GM12872 (cell line): ENCODE measurements at regions not wholly inside any gene's neighbourhood (a gene's known extent, or its start where the extent isn't known, plus 50 kb on each side); places are given as distances from the start of the nearest gene placed in this dataset.

Source experiments
- TF ChIP-seq, protein P1 (sequence below): IDR thresholded peaks from 3 replicates; pipeline ENCODE4 v1.5.1; 2011; ENCODE audit warnings: low read depth, mild to moderate bottlenecking, low read length, moderate library complexity; ENCODE audit not compliant: insufficient read depth

DNA sequence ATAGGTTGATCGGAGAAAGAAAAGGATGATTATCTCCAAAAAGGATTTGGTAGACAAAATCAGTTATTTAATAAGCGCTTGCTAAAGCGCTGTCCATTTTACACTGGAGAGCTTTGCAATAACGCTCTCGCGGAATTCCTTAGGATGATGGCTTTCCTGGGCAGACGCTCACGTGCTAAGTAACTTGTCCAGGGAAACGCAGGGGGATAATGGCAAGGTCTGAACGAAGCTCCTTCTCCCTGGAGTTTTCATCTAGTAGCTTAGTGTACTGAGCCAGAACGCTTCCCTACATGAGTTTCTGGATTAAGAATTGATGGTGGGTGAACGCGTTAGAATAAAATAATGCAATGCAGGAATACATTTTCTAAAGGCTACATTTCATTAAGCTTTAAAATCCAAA, 739.5 kb upstream of the SALL3 start:
- TF ChIP-seq, protein P1, sequence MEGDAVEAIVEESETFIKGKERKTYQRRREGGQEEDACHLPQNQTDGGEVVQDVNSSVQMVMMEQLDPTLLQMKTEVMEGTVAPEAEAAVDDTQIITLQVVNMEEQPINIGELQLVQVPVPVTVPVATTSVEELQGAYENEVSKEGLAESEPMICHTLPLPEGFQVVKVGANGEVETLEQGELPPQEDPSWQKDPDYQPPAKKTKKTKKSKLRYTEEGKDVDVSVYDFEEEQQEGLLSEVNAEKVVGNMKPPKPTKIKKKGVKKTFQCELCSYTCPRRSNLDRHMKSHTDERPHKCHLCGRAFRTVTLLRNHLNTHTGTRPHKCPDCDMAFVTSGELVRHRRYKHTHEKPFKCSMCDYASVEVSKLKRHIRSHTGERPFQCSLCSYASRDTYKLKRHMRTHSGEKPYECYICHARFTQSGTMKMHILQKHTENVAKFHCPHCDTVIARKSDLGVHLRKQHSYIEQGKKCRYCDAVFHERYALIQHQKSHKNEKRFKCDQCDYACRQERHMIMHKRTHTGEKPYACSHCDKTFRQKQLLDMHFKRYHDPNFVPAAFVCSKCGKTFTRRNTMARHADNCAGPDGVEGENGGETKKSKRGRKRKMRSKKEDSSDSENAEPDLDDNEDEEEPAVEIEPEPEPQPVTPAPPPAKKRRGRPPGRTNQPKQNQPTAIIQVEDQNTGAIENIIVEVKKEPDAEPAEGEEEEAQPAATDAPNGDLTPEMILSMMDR, result no peak

DNA sequence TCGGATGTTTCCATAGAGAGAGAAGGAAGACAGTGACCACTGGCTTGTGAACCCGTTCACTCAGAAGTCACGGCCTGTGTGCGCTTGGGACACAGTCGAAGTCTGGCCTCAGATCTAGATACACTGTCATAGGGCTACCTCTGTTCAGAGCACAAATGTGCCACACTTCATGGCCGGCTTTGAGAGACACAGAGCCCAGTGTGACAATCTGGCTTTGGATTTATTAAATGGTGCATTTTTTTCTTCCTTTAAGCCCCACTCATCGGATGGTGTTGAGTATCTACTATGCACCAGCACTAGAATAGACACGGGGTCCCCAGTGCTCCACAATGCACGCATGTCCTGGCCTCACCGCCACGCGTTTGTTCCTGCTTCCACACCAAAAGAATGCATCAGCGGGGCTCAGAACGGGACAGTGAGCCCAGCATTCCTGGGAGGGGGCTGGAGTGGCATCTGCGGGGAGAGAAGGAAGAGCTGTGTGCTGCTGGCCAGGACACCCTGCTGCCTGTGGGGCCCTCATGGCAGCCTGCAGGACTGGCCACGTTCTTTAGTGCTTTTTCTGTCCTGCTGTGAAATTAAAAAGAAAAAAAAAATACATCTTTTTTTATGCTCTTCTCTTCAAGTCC, 738.9 kb upstream of the SALL3 start:
- TF ChIP-seq, protein P1, result no peak

DNA sequence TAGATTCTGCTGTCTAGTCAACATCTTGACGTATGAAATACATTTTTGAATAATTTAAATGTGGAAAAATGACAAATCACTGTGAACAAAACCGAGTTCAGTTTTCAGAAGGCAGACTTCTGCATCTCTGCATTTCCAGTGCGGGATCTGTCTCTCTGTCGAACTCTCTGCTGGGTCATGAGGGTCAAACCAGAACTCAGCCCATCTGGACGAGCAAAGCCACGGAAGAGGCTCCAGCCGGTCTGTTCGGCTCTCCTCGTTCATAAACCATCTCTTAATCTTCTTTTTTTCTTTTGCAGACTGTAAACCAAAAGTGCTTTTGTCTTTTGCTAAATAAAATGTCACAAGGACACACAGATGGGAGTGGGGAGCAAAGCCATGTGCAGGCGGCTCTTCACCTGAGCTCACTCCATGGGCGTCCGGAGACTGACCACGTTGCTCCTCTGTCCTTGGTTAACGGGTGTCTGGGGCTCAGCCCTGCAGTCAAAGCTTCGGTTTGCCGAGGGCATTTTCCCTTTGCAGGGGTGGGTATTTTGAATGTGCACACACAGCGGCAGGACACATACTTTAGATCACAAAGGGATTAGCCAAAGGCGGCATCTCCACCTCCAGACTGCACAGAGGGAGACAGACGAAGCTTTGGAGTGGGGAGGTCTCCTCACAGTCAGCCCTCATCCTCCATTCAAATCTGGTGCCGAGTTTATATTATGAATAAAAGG, 737.9 kb upstream of the SALL3 start:
- TF ChIP-seq, protein P1, result no peak

DNA sequence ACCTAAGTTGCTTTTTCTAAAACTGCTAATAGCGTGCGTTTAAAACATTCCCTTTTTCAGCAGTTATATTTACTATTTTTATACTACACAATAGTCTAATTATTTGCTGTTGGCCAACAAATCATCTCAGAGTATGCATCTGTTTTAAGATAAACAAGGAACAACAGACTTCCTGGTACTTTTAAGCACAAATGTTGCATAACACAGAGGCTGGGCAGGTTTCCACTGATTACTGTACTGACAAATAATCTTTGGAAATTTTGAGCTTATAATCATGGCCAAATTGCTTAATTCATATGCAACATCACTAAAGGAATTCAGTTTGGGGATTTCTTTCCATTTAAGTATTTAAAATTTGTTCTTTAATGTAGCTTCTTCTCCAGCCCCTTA, 737.4 kb upstream of the SALL3 start:
- TF ChIP-seq, protein P1, result no peak

DNA sequence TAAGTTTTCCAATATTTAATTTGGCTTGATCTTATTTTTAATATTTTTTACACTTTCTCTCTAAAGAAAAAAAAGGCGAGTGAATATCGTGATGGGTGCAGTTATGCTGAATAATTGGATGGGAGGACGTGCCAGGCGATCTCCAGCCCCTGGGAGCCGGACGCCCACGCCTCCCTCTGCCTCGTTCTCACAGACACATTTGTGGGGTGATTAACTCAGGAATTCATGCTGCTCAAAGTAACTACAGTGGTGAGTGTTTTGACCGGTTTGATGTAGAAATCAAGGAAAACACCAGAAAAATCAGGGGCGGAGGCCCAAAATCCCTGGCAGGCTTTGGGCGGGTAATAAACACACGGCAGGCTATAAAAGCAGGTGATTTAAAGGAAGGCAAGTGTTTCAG, 736.8 kb upstream of the SALL3 start:
- TF ChIP-seq, protein P1, result no peak

DNA sequence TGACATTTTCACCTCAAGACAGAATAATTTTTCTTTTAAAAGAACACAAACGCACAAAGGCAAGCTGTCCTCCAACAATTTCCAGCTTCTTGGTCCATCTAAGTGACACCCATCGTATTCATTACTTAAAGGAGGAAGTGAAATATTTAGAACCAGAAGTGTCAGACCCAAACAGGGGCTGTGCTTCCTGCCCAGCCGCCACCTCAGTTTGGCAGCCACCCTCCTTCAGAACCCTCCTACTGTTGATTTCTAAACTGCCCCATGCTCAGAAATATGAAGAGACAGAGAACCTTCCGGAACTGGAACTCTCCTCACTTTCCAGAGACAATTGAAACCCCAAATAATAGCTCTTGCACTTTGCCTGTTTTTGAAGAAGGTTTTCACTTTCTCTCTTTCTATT, 734.8 kb upstream of the SALL3 start:
- TF ChIP-seq, protein P1, result no peak

DNA sequence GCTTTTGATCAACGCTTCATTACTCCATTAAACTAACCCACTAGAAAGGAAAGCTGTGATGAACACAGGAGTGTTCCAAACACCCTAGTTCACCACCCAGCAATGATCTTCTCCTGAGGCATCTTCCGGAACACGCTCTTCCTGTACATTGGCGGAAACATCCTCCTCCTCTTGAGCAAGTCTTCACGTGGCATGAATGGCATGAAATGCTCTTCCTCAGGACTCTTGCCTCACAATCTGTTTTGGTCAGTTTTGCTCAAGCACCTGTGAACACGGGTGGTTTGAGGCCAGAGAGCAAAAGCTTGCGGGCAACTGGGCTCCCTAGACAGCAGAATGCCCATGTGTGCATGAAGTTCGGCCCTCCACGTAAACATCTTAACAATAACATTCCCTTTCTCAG, 734.2 kb upstream of the SALL3 start:
- TF ChIP-seq, protein P1, result no peak
